OCI-LY7 (cell line): ENCODE measurements at regions not wholly inside any gene's neighbourhood (a gene's known extent, or its start where the extent isn't known, plus 50 kb on each side); places are given as distances from the start of the nearest gene placed in this dataset.

Source experiments
- BruUV-seq: library from RNA; stranded (reverse); fragments of 400-500 nt; replicated peaks from 2 replicates; lab custom pipeline; 2021; lab: Mats Ljungman, UMichigan
- CTCF ChIA-PET: fragments of 300-600 bp; sonication (Branson Sonifier 250); formaldehyde crosslinking; loops from one replicate; lab custom pipeline; 2022; ENCODE audit warnings: antibody characterized with exemption; ENCODE audit not compliant: unreplicated experiment; lab: Charles Lee
- POLR2A ChIA-PET: fragments of 300-600 bp; sonication (Branson Sonifier 250); formaldehyde crosslinking; loops from one replicate; lab custom pipeline; 2022; ENCODE audit warnings: antibody characterized with exemption; lab: Charles Lee
- DNase-seq: peaks from one replicate; pipeline ENCODE4 v3.0.0-alpha.2; 2015; ENCODE audit warnings: low spot score
- H2AFZ ChIP-seq: fragments of 200-600 bp; sonication (generic), shearing (Covaris generic); 2 replicates; pipeline ENCODE4 v1.6.1; 2014; ENCODE audit warnings: mild to moderate bottlenecking, antibody characterized with exemption, low read length, moderate library complexity
- H3K27ac ChIP-seq: fragments of 200-600 bp; sonication (generic); 2 replicates; pipeline ENCODE4 v1.5.1; 2014; ENCODE audit warnings: mixed run types, low read depth, mild to moderate bottlenecking, moderate library complexity, low read length, inconsistent platforms; ENCODE audit not compliant: poor library complexity, severe bottlenecking
- H3K36me3 ChIP-seq: fragments of 200-600 bp; sonication (generic); 2 replicates; pipeline ENCODE4 v1.6.1; 2014; ENCODE audit warnings: mild to moderate bottlenecking, antibody characterized with exemption, low read length, moderate library complexity, mixed read lengths; ENCODE audit not compliant: insufficient read depth
- H3K4me1 ChIP-seq: fragments of 200-600 bp; sonication (generic); 2 replicates; pipeline ENCODE4 v1.5.1; 2014; ENCODE audit warnings: mild to moderate bottlenecking, low read length; ENCODE audit not compliant: insufficient read depth, poor library complexity, severe bottlenecking
- H3K4me2 ChIP-seq: fragments of 200-600 bp; sonication (generic); 2 replicates; pipeline ENCODE4 v1.6.1; 2014; ENCODE audit warnings: mild to moderate bottlenecking, low read length
- H3K4me3 ChIP-seq: fragments of 200-600 bp; sonication (generic); 2 replicates; pipeline ENCODE4 v1.5.1; 2014; ENCODE audit warnings: mild to moderate bottlenecking, low read depth, low read length; ENCODE audit not compliant: poor library complexity, severe bottlenecking
- H3K79me2 ChIP-seq: fragments of 200-600 bp; sonication (generic); 2 replicates; pipeline ENCODE4 v1.6.1; 2016; ENCODE audit warnings: low read depth, mild to moderate bottlenecking, low read length, moderate library complexity, mixed read lengths; ENCODE audit not compliant: insufficient read depth
- H3K9me2 ChIP-seq: fragments of 200-600 bp; sonication (generic); 2 replicates; pipeline ENCODE4 v1.6.1; 2016; ENCODE audit warnings: mild to moderate bottlenecking, low read length, mixed read lengths; ENCODE audit not compliant: insufficient read depth
- H3K9me3 ChIP-seq: fragments of 200-600 bp; sonication (generic); 2 replicates; pipeline ENCODE4 v1.6.1; 2014; ENCODE audit warnings: mild to moderate bottlenecking, mixed run types, low read length, mixed read lengths
- H4K20me1 ChIP-seq: fragments of 200-600 bp; sonication (generic); 2 replicates; pipeline ENCODE4 v1.6.1; 2014; ENCODE audit warnings: mild to moderate bottlenecking, antibody characterized with exemption, low read length, moderate library complexity, mixed read lengths; ENCODE audit not compliant: insufficient read depth
- CTCF ChIP-seq: fragments of 200-600 bp; sonication (generic); conservative IDR thresholded peaks from 2 replicates; pipeline ENCODE4 v1.5.1; 2014; ENCODE audit warnings: mild to moderate bottlenecking, antibody characterized with exemption, low read length, moderate library complexity, mixed read lengths
- EZH2phosphoT487 ChIP-seq: fragments of 200-600 bp; sonication (generic); IDR thresholded peaks from 2 replicates; pipeline ENCODE4 v1.6.1; 2018; ENCODE audit warnings: low read depth, borderline replicate concordance, mild to moderate bottlenecking, mixed run types, antibody characterized with exemption, low read length, moderate library complexity, mixed read lengths
- intact Hi-C: fragments of 100-400 bp; cut with micrococcal nuclease; formaldehyde crosslinking; loops from one replicate; pipeline ENCODE4 v1.10.0; 2022; ENCODE audit not compliant: unreplicated experiment

GRCh38 chr3:34038131-34038530 is 239.7 kb downstream of the PDCD6IP start:
- intact Hi-C loops, result no loop called here
- Histone ChIP-seq H3K4me3 (no peak overlapping the region), H4K20me1 (no peaks in the 10 kb centered on the region), H2AFZ (no peak overlapping the region; the same call in 1 of the 2 replicates), H3K4me1 (no peaks in the 10 kb centered on the region), H3K9me3 (no peaks in the 10 kb centered on the region), H3K27ac (no peak overlapping the region), H3K79me2 (no peaks in the 10 kb centered on the region), H3K9me2 (no peaks in the 10 kb centered on the region), H3K4me2 (no peak overlapping the region), H3K36me3 (no peaks in the 10 kb centered on the region)
- CTCF ChIA-PET, result no interaction called here
- POLR2A ChIA-PET, result interaction anchor here (0.6 kb wide), 2 partner anchors 77 to 118 kb away, joined by 3 read pairs; no protein-coding TSS in a partner anchor
- no peak for DNase-seq
- BruUV-seq, result no TSS peak
- TF ChIP-seq EZH2phosphoT487, result no peak
- no peak for TF ChIP-seq CTCF

- H2AFZ ChIP-seq, result no peak overlapping the region
- intact Hi-C loops, result no loop called here
- H3K79me2 ChIP-seq, result no peaks in the 10 kb centered on the region
- H3K9me2 ChIP-seq, result no peaks in the 10 kb centered on the region
- ChIA-PET POLR2A (no interaction called here), CTCF (no interaction called here)
- no peaks in the 10 kb centered on the region for H4K20me1 ChIP-seq
- no peaks in the 10 kb centered on the region for H3K36me3 ChIP-seq
- no TSS peak for BruUV-seq
- no peak overlapping the region for H3K27ac ChIP-seq
- H3K4me2 ChIP-seq, result no peak overlapping the region
- H3K4me1 ChIP-seq, result peaks cover 10% of the 10 kb centered on the region
- no peak overlapping the region for H3K4me3 ChIP-seq
- H3K9me3 ChIP-seq, result 0 out of 2 replicates have a peak, but pooled peaks cover 8% of the 10 kb centered on the region
- no peak for TF ChIP-seq EZH2phosphoT487
- no peak for TF ChIP-seq CTCF
- DNase-seq, result no peak
These were observed 247.7 kb downstream of the PDCD6IP start for GRCh38 chr3:34046154-34046553.

GRCh38 chr3:34053626-34054025 is 255.2 kb downstream of the PDCD6IP start:
- Histone ChIP-seq H3K4me2 (no peak overlapping the region), H3K27ac (no peak overlapping the region), H3K9me3 (0 out of 2 replicates have a peak, but pooled peaks cover 8% of the 10 kb centered on the region), H2AFZ (no peak overlapping the region), H4K20me1 (no peaks in the 10 kb centered on the region), H3K4me1 (peaks cover 18% of the 10 kb centered on the region), H3K9me2 (no peaks in the 10 kb centered on the region), H3K79me2 (no peaks in the 10 kb centered on the region), H3K36me3 (no peaks in the 10 kb centered on the region), H3K4me3 (no peak overlapping the region)
- CTCF ChIA-PET, result no interaction called here
- intact Hi-C loops, result no loop called here
- POLR2A ChIA-PET, result interaction anchor here (1.1 to 1.5 kb wide), 3 partner anchors 10 to 48 kb away, joined by 3 to 5 read pairs (median 4); no protein-coding TSS in a partner anchor
- BruUV-seq, result no TSS peak
- no peak for DNase-seq
- TF ChIP-seq EZH2phosphoT487 (no peak), CTCF (no peak)
